ENCODE measurements at regions not wholly inside any gene's neighbourhood (a gene's known extent, or its start where the extent isn't known, plus 50 kb on each side); places are given as distances from the start of the nearest gene placed in this dataset.
"Not testable (repeated sequence)": the region's sequence is repeated elsewhere in the genome, so short reads cannot be mapped to it uniquely, and the experiment has no call there.

- FAIRE-seq, result no peak
These were observed 64.4 kb upstream of the MYO3A start for GRCh38 chr10:25869609-25870008.

- not testable (repeated sequence) for FAIRE-seq
These were observed 59.6 kb upstream of the MYO3A start for GRCh38 chr10:25874402-25874801.

GRCh38 chr10:25875556-25876165 lies 58.4 kb upstream of the MYO3A start:
- no peak for FAIRE-seq

GRCh38 chr10:25877296-25877695 lies 56.7 kb upstream of the MYO3A start:
- FAIRE-seq, result no peak

Measured in colon (tissue), 2 donors.